PC-9 (cell line): ENCODE measurements at regions not wholly inside any gene's neighbourhood (a gene's known extent, or its start where the extent isn't known, plus 50 kb on each side); places are given as distances from the start of the nearest gene placed in this dataset.

Experiments
- EZH2 ChIP-seq: fragments of 200-600 bp; sonication (generic); IDR thresholded peaks from 2 replicates; pipeline ENCODE4 v1.8.0; 2017; ENCODE audit warnings: antibody characterized with exemption, low read depth
- TF ChIP-seq, protein P1 (sequence below): fragments of 200-600 bp; sonication (generic); conservative IDR thresholded peaks from 2 replicates; pipeline ENCODE4 v1.6.1; 2017; ENCODE audit warnings: mixed run types, antibody characterized with exemption, mild to moderate bottlenecking, moderate library complexity

DNA sequence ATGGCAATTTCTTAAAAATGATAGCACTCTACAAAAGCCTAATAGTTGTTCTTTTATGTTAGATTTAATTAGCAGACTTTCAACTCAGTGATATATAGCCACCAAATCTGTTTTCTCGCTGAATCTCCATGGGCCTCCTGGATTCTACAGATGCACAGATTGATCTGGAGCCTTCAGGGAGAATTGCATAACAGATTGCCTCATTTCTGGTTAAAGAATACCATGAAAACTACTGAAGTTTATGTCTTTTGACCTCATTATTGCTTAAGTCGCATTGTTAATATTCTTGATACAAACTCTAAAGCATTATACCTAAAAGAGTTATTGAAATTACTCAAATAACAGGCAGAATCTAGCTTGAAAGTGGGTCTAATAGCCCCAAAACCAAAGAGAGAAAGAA is 53.7 kb upstream of the PRR20A start:
- TF ChIP-seq, protein P1, sequence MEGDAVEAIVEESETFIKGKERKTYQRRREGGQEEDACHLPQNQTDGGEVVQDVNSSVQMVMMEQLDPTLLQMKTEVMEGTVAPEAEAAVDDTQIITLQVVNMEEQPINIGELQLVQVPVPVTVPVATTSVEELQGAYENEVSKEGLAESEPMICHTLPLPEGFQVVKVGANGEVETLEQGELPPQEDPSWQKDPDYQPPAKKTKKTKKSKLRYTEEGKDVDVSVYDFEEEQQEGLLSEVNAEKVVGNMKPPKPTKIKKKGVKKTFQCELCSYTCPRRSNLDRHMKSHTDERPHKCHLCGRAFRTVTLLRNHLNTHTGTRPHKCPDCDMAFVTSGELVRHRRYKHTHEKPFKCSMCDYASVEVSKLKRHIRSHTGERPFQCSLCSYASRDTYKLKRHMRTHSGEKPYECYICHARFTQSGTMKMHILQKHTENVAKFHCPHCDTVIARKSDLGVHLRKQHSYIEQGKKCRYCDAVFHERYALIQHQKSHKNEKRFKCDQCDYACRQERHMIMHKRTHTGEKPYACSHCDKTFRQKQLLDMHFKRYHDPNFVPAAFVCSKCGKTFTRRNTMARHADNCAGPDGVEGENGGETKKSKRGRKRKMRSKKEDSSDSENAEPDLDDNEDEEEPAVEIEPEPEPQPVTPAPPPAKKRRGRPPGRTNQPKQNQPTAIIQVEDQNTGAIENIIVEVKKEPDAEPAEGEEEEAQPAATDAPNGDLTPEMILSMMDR = no peak
- no peak for TF ChIP-seq EZH2
